Activated naive CD8-positive, alpha-beta T cell treated with anti-CD3 and anti-CD28 coated beads, Interleukin-2, amount 50 U/mL, for 24 hours (primary cell): ENCODE measurements at regions not wholly inside any gene's neighbourhood (a gene's known extent, or its start where the extent isn't known, plus 50 kb on each side); places are given as distances from the start of the nearest gene placed in this dataset.
"Not testable (repeated sequence)": the region's sequence is repeated elsewhere in the genome, so short reads cannot be mapped to it uniquely, and the experiment has no call there.

Experiments
- ATAC-seq: fragments of 150-1000 bp; cut with Tn5 transposase; one replicate; pipeline ENCODE4 v1.10.0; 2021
- DNase-seq: peaks from one replicate; pipeline ENCODE4 v3.0.0; 2021
- H3K27ac Mint-ChIP-seq: one replicate; pipeline ENCODE4 v1.8.0; 2021; ENCODE audit warnings: mild to moderate bottlenecking, mixed read lengths
- H3K27me3 Mint-ChIP-seq: one replicate; pipeline ENCODE4 v1.8.0; 2021; ENCODE audit warnings: mixed read lengths
- H3K36me3 Mint-ChIP-seq: one replicate; pipeline ENCODE4 v1.8.0; 2021; ENCODE audit warnings: low read depth, mixed read lengths
- H3K4me1 Mint-ChIP-seq: one replicate; pipeline ENCODE4 v1.8.0; 2021; ENCODE audit warnings: mixed read lengths
- H3K4me3 Mint-ChIP-seq: one replicate; pipeline ENCODE4 v1.8.0; 2021; ENCODE audit warnings: mild to moderate bottlenecking, moderate library complexity, mixed read lengths
- H3K9me3 Mint-ChIP-seq: one replicate; pipeline ENCODE4 v1.8.0; 2021; ENCODE audit warnings: mixed read lengths

- no peak for ATAC-seq
- H3K4me1 Mint-ChIP-seq = no peaks in the 10 kb centered on the region
- peaks cover 5% of the 10 kb centered on the region for H3K9me3 Mint-ChIP-seq
- H3K27me3 Mint-ChIP-seq = no peaks in the 10 kb centered on the region
- no peak overlapping the region for H3K27ac Mint-ChIP-seq
- no peaks in the 10 kb centered on the region for H3K36me3 Mint-ChIP-seq
- no peak overlapping the region for H3K4me3 Mint-ChIP-seq
- no peak for DNase-seq
These were observed 422.4 kb upstream of the LMO3 start for GRCh38 chr12:17028348-17028747.

- H3K4me3 Mint-ChIP-seq, H3K4me1 Mint-ChIP-seq, H3K27ac Mint-ChIP-seq, H3K9me3 Mint-ChIP-seq, H3K36me3 Mint-ChIP-seq, DNase-seq, ATAC-seq, H3K27me3 Mint-ChIP-seq: not testable (repeated sequence)
These were observed 419.5 kb upstream of the LMO3 start for GRCh38 chr12:17025424-17025823.

GRCh38 chr12:17020765-17021164 is 414.8 kb upstream of the LMO3 start:
- no peaks in the 10 kb centered on the region for H3K27me3 Mint-ChIP-seq
- H3K27ac Mint-ChIP-seq = no peak overlapping the region
- no peak for DNase-seq
- ATAC-seq = no peak
- H3K36me3 Mint-ChIP-seq = no peaks in the 10 kb centered on the region
- H3K9me3 Mint-ChIP-seq = peaks cover 10% of the 10 kb centered on the region
- no peak overlapping the region for H3K4me3 Mint-ChIP-seq
- H3K4me1 Mint-ChIP-seq = no peaks in the 10 kb centered on the region

DNA sequence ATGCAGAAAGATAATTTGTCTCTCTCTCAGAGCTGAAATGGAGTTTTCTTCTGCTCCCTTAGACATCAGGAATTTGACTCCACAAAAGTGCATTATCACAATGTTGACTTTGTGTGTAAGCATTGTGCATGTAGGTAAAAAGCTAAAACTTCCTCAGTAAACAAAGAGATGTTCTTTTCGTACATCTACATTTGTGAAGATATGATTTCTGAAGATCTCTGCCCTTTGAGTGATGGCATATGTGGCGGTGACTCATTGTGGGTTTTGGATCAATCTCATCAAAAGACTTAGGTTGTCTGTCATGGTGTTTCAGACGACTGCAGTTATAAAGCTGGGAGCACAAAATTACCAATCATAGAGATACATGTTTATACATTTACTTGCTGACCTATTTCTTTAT is 411.4 kb upstream of the LMO3 start:
- H3K9me3 Mint-ChIP-seq = peaks cover 15% of the 10 kb centered on the region
- DNase-seq = no peak
- no peaks in the 10 kb centered on the region for H3K4me1 Mint-ChIP-seq
- H3K36me3 Mint-ChIP-seq = no peaks in the 10 kb centered on the region
- H3K4me3 Mint-ChIP-seq = no peak overlapping the region
- no peak for ATAC-seq
- no peak overlapping the region for H3K27ac Mint-ChIP-seq
- H3K27me3 Mint-ChIP-seq = no peaks in the 10 kb centered on the region

DNA sequence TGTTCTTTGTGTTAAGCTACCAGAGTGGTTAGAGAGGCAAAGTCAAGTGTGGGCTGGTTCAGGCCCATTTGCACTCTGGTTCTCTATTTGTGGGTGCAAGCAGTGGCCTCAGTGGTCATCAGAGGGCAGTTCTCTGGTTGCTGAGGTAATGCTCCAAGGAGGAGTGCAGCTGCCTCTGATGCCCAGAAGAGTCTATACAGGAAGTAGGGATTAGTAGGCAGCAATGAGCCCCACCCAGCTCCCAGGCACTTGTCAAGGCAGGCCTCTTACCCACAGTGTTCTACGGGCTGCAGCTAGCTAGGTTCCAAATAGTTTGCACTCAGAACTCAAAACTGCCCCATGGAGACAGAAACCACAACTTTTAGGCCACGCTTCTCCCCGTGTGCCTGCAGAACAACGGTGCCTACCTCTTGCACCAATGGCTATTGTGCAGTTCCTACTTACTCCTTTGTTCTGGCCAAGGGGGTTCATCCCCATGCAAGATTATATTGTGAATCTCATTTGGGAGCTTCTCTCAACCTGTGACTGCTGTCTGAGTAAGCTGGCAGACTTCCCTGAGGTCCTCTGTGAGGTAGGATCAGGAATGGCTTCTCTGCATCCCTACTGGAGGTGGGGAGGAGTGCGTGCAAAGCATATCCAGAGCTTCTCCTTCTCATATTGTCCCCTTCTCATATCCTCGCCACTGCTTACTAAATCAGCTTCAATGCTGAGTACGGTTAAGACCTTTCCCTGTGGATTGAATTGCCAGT is 410.3 kb upstream of the LMO3 start:
- Mint-ChIP-seq H3K9me3 (peaks cover 15% of the 10 kb centered on the region), H3K36me3 (no peaks in the 10 kb centered on the region), H3K4me1 (no peaks in the 10 kb centered on the region), H3K4me3 (no peak overlapping the region), H3K27me3 (no peaks in the 10 kb centered on the region), H3K27ac (no peak overlapping the region)
- ATAC-seq (no peak), DNase-seq (no peak)

DNA sequence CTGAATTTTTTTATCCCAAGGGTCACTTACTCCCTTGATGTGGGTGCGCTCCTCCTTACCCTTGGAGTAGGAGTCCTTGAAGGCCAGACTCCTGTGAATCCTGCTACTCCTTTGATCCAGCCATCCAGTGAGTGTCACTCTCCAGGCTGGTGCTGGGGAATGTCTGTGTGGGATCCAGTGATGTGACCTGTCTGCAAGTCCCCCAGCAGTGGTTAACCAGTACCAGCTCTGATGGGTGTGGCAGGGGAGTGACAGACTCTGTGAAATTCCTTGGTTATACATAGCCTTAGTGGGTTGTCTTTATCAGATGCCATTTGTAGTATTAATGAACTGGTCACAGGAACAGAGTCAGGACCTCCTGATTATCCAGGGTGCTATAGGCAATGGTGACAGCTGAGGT is 409.5 kb upstream of the LMO3 start:
- no peaks in the 10 kb centered on the region for H3K36me3 Mint-ChIP-seq
- DNase-seq (no peak), ATAC-seq (no peak)
- no peaks in the 10 kb centered on the region for H3K27me3 Mint-ChIP-seq
- H3K4me3 Mint-ChIP-seq = no peak overlapping the region
- no peak overlapping the region for H3K27ac Mint-ChIP-seq
- no peaks in the 10 kb centered on the region for H3K4me1 Mint-ChIP-seq
- peaks cover 14% of the 10 kb centered on the region for H3K9me3 Mint-ChIP-seq

DNA sequence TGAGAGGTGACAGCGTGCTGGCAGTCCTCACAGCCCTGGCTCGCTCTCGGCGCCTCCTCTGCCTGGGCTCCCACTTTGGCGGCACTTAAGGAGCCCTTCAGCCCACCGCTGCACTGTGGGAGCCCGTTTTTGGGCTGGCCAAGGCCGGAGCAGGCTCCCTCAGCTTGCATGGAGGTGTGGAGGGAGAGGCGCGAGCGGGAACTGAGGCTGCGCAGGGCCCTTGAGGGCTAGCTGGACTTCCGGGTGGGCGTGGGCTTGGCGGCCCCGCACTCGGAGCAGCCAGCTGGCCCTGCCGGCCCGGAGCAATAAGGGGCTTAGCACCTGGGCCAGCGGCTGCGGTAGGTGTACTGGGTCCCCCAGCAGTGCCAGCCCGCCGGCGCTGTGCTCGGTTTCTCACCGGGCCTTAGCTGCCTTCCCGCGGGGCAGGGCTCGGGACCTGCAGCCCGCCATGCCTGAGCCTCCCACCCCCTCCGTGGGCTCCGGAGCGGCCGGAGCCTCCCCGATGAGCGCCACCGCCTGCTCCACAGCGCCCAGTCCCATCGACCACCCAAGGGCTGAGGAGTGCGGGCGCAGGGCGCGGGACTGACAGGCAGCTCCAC is 401.6 kb upstream of the LMO3 start:
- H3K4me3 Mint-ChIP-seq, H3K36me3 Mint-ChIP-seq, H3K4me1 Mint-ChIP-seq, H3K27ac Mint-ChIP-seq, DNase-seq, ATAC-seq, H3K27me3 Mint-ChIP-seq: not testable (repeated sequence)
- H3K9me3 Mint-ChIP-seq = peaks cover 10% of the 10 kb centered on the region

DNA sequence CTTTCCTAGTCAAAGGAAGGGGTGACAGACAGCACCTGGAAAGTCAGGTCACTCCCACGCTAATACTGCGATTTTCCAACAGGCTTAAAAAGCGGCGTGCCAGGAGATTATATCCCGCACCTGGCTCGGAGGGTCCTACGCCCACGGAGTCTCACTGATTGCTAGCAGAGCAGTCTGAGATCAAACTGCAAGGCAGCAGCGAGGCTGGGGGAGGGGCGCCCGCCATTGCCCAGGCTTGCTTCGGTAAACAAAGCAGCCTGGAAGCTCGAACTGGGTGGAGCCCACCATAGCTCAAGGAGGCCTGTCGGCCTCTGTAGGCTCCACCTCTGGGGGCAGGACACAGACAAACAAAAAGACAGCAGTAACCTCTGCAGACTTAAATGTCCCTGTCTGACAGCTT is 392.6 kb upstream of the LMO3 start:
- not testable (repeated sequence) for ATAC-seq, H3K4me1 Mint-ChIP-seq

GRCh38 chr12:16984484-16984883 is 378.5 kb upstream of the LMO3 start:
- no peak overlapping the region for H3K4me3 Mint-ChIP-seq

More for the DNA sequence above, 392.6 kb upstream of the LMO3 start:
- H3K9me3 Mint-ChIP-seq = peaks cover 17% of the 10 kb centered on the region
- not testable (repeated sequence) for H3K27me3 Mint-ChIP-seq, H3K4me3 Mint-ChIP-seq, H3K27ac Mint-ChIP-seq, H3K36me3 Mint-ChIP-seq, DNase-seq

GRCh38 chr12:16972923-16973770 is 367.2 kb upstream of the LMO3 start:
- DNase-seq = no peak
- Mint-ChIP-seq H3K27me3 (no peaks in the 10 kb centered on the region), H3K4me3 (no peak overlapping the region), H3K27ac (no peak overlapping the region), H3K36me3 (no peaks in the 10 kb centered on the region), H3K9me3 (peaks cover 6% of the 10 kb centered on the region), H3K4me1 (no peaks in the 10 kb centered on the region)
- ATAC-seq = no peak

More at GRCh38 chr12:16984484-16984883, 378.5 kb upstream of the LMO3 start:
- H3K27me3 Mint-ChIP-seq = no peaks in the 10 kb centered on the region
- ATAC-seq (no peak), DNase-seq (no peak)
- no peak overlapping the region for H3K27ac Mint-ChIP-seq
- no peaks in the 10 kb centered on the region for H3K36me3 Mint-ChIP-seq
- peaks cover 31% of the 10 kb centered on the region for H3K9me3 Mint-ChIP-seq
- H3K4me1 Mint-ChIP-seq = no peaks in the 10 kb centered on the region

DNA sequence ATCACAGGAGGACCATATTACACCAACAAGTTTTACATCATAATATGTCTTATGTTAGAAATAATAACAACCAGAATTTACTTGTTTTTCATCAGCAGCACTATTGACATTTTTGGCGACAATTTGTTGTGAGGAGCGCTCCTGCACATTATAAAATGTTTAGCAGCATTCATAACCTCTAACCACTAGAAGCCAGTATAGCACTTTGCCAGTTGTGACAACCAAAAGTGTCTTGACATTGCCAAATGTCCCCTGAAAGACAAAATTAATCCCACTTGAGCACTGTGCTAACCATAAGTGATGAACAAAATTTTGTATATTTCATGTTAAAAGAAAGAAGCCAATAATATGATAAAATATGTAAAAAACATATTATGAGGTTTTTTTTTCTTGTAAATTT is 356.9 kb upstream of the LMO3 start:
- no peaks in the 10 kb centered on the region for H3K4me1 Mint-ChIP-seq
- no peaks in the 10 kb centered on the region for H3K27me3 Mint-ChIP-seq
- DNase-seq = no peak
- no peak for ATAC-seq
- no peak overlapping the region for H3K4me3 Mint-ChIP-seq
- H3K27ac Mint-ChIP-seq = no peak overlapping the region
- H3K36me3 Mint-ChIP-seq = no peaks in the 10 kb centered on the region
- peaks cover 7% of the 10 kb centered on the region for H3K9me3 Mint-ChIP-seq

DNA sequence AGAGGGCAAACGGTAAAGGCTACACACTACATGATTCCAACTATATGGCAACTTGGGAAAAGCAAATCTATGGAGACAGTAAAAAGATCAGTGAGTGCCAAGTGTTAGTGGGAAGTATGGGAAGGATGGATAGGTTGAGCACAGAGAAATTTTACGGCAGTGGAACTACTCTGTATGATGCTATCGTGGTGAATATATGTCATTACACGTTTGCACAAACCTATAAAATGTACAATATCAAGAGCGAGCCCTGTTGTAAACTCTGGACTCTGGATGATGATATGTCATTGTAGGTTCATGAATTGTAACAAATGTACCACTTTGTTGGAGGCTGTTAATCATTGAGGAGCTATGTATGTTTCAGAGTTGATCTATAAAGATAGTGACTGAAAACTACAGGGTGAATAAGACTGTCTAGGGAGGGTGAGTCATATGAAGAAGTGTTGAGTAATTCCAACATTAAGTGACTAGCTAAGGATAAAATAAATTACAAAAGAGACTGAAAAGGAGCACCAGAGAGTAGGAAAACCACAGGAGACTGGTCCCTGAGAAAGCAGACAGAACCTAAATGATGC is 349.2 kb upstream of the LMO3 start:
- no peaks in the 10 kb centered on the region for H3K27me3 Mint-ChIP-seq
- no peak overlapping the region for H3K27ac Mint-ChIP-seq
- no peaks in the 10 kb centered on the region for H3K36me3 Mint-ChIP-seq
- H3K4me1 Mint-ChIP-seq = no peaks in the 10 kb centered on the region
- H3K9me3 Mint-ChIP-seq = peaks cover 22% of the 10 kb centered on the region
- H3K4me3 Mint-ChIP-seq = no peak overlapping the region
- DNase-seq (no peak), ATAC-seq (no peak)

GRCh38 chr12:16949871-16950667 is 344.1 kb upstream of the LMO3 start:
- Mint-ChIP-seq H3K36me3 (no peaks in the 10 kb centered on the region), H3K27ac (no peak overlapping the region), H3K9me3 (peaks cover 9% of the 10 kb centered on the region), H3K4me1 (no peaks in the 10 kb centered on the region), H3K4me3 (no peak overlapping the region), H3K27me3 (no peaks in the 10 kb centered on the region)
- ATAC-seq = no peak
- DNase-seq = no peak

- Mint-ChIP-seq H3K27ac (no peak overlapping the region), H3K4me1 (no peaks in the 10 kb centered on the region), H3K27me3 (no peaks in the 10 kb centered on the region), H3K36me3 (no peaks in the 10 kb centered on the region), H3K4me3 (no peak overlapping the region), H3K9me3 (peaks cover 5% of the 10 kb centered on the region)
- ATAC-seq = no peak
- no peak for DNase-seq
These were observed 343.4 kb upstream of the LMO3 start for GRCh38 chr12:16949371-16949770.
